K562 (cell line): ENCODE measurements at regions not wholly inside any gene's neighbourhood (a gene's known extent, or its start where the extent isn't known, plus 50 kb on each side); places are given as distances from the start of the nearest gene placed in this dataset.

Experiments
- ATAC-seq: fragments of 200-7000 bp; cut with Tn5 transposase; 3 replicates; pipeline ENCODE4 v1.9.1; 2020; ENCODE audit warnings: moderate library complexity
- BruUV-seq: library from RNA; stranded (reverse); fragments of 400-500 nt; replicated peaks from 2 replicates; lab custom pipeline; 2021; lab: Mats Ljungman, UMichigan
- CTCF ChIA-PET: fragments of 300-600 bp; formaldehyde crosslinking; extraction: SDS; loops from one replicate; lab custom pipeline; 2021; ENCODE audit warnings: low intra/inter-chr PET ratio; lab: Yijun Ruan, JAX
- POLR2A ChIA-PET: fragments of 300-600, 350-650 bp; sonication (Branson Sonifier 250); formaldehyde crosslinking; extraction: SDS; loops from one replicate; lab custom pipeline; 2021; ENCODE audit warnings: antibody characterized with exemption, inconsistent platforms; lab: Yijun Ruan, JAX
- DNase-seq, 4 experiments: peaks; one replicate each; pipeline versions ENCODE4 v3.0.0 to v3.0.0-alpha.2; 2011 to 2018; ENCODE audit warnings: low spot score in 3 of 4, mixed read lengths in 3 of 4; ENCODE audit errors: extremely low read depth in 1 of 4
- FAIRE-seq: peaks from 2 replicates; lab custom pipeline; 2011; peaks lifted over from hg19 to GRCh38; lab: Jason Lieb, UNC
- H2AFZ ChIP-seq: 2 replicates; pipeline ENCODE4 v1.6.0; 2011; ENCODE audit warnings: low read depth, low read length, control low read depth, inconsistent platforms
- H3K27ac ChIP-seq: fragments of 200-600 bp; 3 replicates; pipeline ENCODE4 v1.8.0; 2011; ENCODE audit warnings: low read depth, mild to moderate bottlenecking, control low read depth, inconsistent platforms, low read length, moderate library complexity, mixed read lengths; ENCODE audit errors: extremely low read depth
- H3K27me3 ChIP-seq, 2 experiments: fragments of 300-600 bp in 1 of 2; 2 replicates in 1 of 2; 3 replicates in 1 of 2; pipeline versions ENCODE4 v1.6.0 to v1.8.0; 2011; ENCODE audit warnings: inconsistent platforms in 2 of 2, low read length in 2 of 2, mild to moderate bottlenecking in 1 of 2, mixed read lengths in 1 of 2, moderate library complexity in 1 of 2; ENCODE audit not compliant: control insufficient read depth in 2 of 2, insufficient read depth in 2 of 2
- H3K36me3 ChIP-seq: fragments of 300-600 bp; 3 replicates; pipeline ENCODE4 v1.8.0; 2011; ENCODE audit warnings: mild to moderate bottlenecking, low read length, inconsistent platforms; ENCODE audit not compliant: control insufficient read depth, insufficient read depth
- H3K4me1 ChIP-seq, 2 experiments: fragments of 200-600 bp in 1 of 2; replicated peaks in 1 of 2; 2 replicates in 1 of 2; 3 replicates in 1 of 2; pipeline versions ENCODE4 v1.5.1 to v1.8.0; 2011; ENCODE audit warnings: inconsistent platforms in 2 of 2, low read length in 2 of 2, mild to moderate bottlenecking in 1 of 2, mixed read lengths in 1 of 2, moderate library complexity in 1 of 2; ENCODE audit not compliant: control insufficient read depth in 2 of 2, insufficient read depth in 2 of 2
- H3K4me2 ChIP-seq: 2 replicates; pipeline ENCODE4 v1.6.1; 2011; ENCODE audit warnings: low read length, control low read depth, inconsistent platforms, mixed read lengths; ENCODE audit not compliant: insufficient read depth
- H3K4me3 ChIP-seq: fragments of 200-600 bp; sonication (generic), shearing (Covaris generic); 2 replicates; pipeline ENCODE4 v1.5.1; 2016; ENCODE audit warnings: control low read depth, inconsistent platforms
- H3K79me2 ChIP-seq: fragments of 200-600 bp; 3 replicates; pipeline ENCODE4 v1.8.0; 2011; ENCODE audit warnings: low read length, inconsistent platforms; ENCODE audit not compliant: control insufficient read depth, insufficient read depth
- H3K9ac ChIP-seq, 2 experiments: 2 replicates each; pipeline versions ENCODE4 v1.6.0 to v1.6.1; 2011; ENCODE audit warnings: low read depth in 2 of 2, low read length in 2 of 2, control low read depth in 1 of 2, inconsistent platforms in 1 of 2, mild to moderate bottlenecking in 1 of 2, mixed read lengths in 1 of 2; ENCODE audit not compliant: insufficient read depth in 1 of 2
- H3K9me1 ChIP-seq: one replicate; pipeline ENCODE4 v1.6.0; 2011; ENCODE audit warnings: inconsistent platforms, mild to moderate bottlenecking, low read length, moderate library complexity; ENCODE audit not compliant: control insufficient read depth, insufficient read depth
- H3K9me3 ChIP-seq: replicated peaks from 2 replicates; pipeline ENCODE4 v1.5.1; 2011; ENCODE audit warnings: low read depth, low read length, inconsistent platforms; ENCODE audit not compliant: control insufficient read depth, insufficient read depth
- H4K20me1 ChIP-seq: replicated peaks from 2 replicates; pipeline ENCODE4 v1.6.1; 2011; ENCODE audit warnings: low read length, inconsistent platforms, mixed read lengths; ENCODE audit not compliant: control insufficient read depth, insufficient read depth
- ATF4 ChIP-seq: fragments of 450-650 bp; formaldehyde crosslinking; IDR thresholded peaks from 2 replicates; pipeline ENCODE4 v1.4.0; 2022; ENCODE audit warnings: mild to moderate bottlenecking, moderate library complexity
- CAMTA2 ChIP-seq: fragments of 250-450 bp; sonication (Bioruptor Pico); conservative IDR thresholded peaks from 2 replicates; pipeline ENCODE4 v1.5.1; 2022
- DDX20 ChIP-seq: fragments of 450-650 bp; IDR thresholded peaks from 2 replicates; pipeline ENCODE4 v1.6.1; 2016; ENCODE audit warnings: missing genetic modification characterization, low read depth, mild to moderate bottlenecking, missing compliant biosample characterization, moderate library complexity
- GATA2 ChIP-seq: sonication (generic); formaldehyde crosslinking; IDR thresholded peaks from 2 replicates; pipeline ENCODE4 v1.4.0; 2020; ENCODE audit warnings: mild to moderate bottlenecking, missing genetic modification reagents
- IRF2 ChIP-seq: sonication (generic); formaldehyde crosslinking; IDR thresholded peaks from 2 replicates; pipeline ENCODE4 v1.8.1; 2022; ENCODE audit warnings: mild to moderate bottlenecking, missing genetic modification reagents
- KDM4B ChIP-seq, 2 experiments: fragments of 450-650 bp in 1 of 2; sonication (generic) in 1 of 2; IDR thresholded peaks; 2 replicates each; pipeline ENCODE4 v1.6.1; 2016 to 2017; ENCODE audit warnings: borderline replicate concordance in 2 of 2, antibody characterized with exemption in 1 of 2, low read depth in 1 of 2, mild to moderate bottlenecking in 1 of 2
- SMAD3 ChIP-seq: fragments of 450-650 bp; formaldehyde crosslinking; conservative IDR thresholded peaks from 2 replicates; pipeline ENCODE4 v1.4.0; 2020; ENCODE audit warnings: mild to moderate bottlenecking
- U2AF1 ChIP-seq: fragments of 200-400 bp; formaldehyde crosslinking; optimal IDR thresholded peaks from 2 replicates; pipeline ENCODE3; 2017; ENCODE audit warnings: mild to moderate bottlenecking, low read depth, low read length, moderate library complexity
- ZNF668 ChIP-seq: fragments of 250-450 bp; sonication (Bioruptor Pico); IDR thresholded peaks from 2 replicates; pipeline ENCODE4 v1.8.0; 2022; ENCODE audit warnings: mild to moderate bottlenecking, inconsistent platforms
- WGBS: fragments of 100-300 bp; shearing (Covaris generic); methylation state at CpG from one replicate; pipeline ENCODE4 v1.1.6; 2016; ENCODE audit warnings: low coverage, mixed read lengths; ENCODE audit not compliant: insufficient coverage; ENCODE audit errors: missing lambda C conversion rate; 5-methylcytosine and 5-hydroxymethylcytosine counted together
- in situ Hi-C: fragments of 300-500 bp; cut with MboI; formaldehyde crosslinking; loops from 4 replicates; pipeline ENCODE4 v1.15.0; 2018; ENCODE audit warnings: inconsistent platforms, mixed read lengths
- intact Hi-C: fragments of 100-400 bp; cut with micrococcal nuclease; formaldehyde crosslinking; loops from 2 replicates; pipeline ENCODE4 v1.14.2; 2022

- TF ChIP-seq GATA2 (CRISPR knock-in tag): no peak
- TF ChIP-seq ATF4 (CRISPR knock-in tag): no peak
- no peak for TF ChIP-seq U2AF1
- TF ChIP-seq SMAD3 (CRISPR knock-in tag): no peak
- no peak for TF ChIP-seq DDX20 (tag)
- no peak for TF ChIP-seq ZNF668
- no peak for TF ChIP-seq KDM4B (IDR thresholded peaks at IDR 0.05; ENCODE audit: borderline replicate concordance in 2 of 2, low read depth in 1 of 2)
- TF ChIP-seq CAMTA2 (CRISPR knock-in tag): no peak
- no peak for TF ChIP-seq IRF2 (CRISPR knock-in tag)
- DNase-seq: no peak
- POLR2A ChIA-PET: no interaction called here
- intact Hi-C loops: no loop called here
- H3K9me1 ChIP-seq: no peaks in the 10 kb centered on the region
- no peaks in the 10 kb centered on the region for H3K27me3 ChIP-seq
- BruUV-seq: no TSS peak
- no peak overlapping the region for H2AFZ ChIP-seq
- in situ Hi-C loops: no loop called here
- no peaks in the 10 kb centered on the region for H3K9me3 ChIP-seq
- no peaks in the 10 kb centered on the region for H4K20me1 ChIP-seq
- ATAC-seq: no peak
- no peaks in the 10 kb centered on the region for H3K79me2 ChIP-seq
- H3K4me2 ChIP-seq: no peak overlapping the region
- no peak overlapping the region for H3K4me3 ChIP-seq
- CTCF ChIA-PET: no interaction called here
- no peaks in the 10 kb centered on the region for H3K36me3 ChIP-seq
- H3K27ac ChIP-seq: no peak overlapping the region
- FAIRE-seq: no peak
- no peaks in the 10 kb centered on the region for H3K4me1 ChIP-seq
- H3K9ac ChIP-seq: no peak overlapping the region
- WGBS: 0% methylated on average over 1 of the region's 1 CpG
Measured at GRCh38 chr5:165779505-165779904, 2274.1 kb downstream of the MAT2B start.
